Left renal cortex interstitium (tissue), 4 donors: ENCODE measurements at regions not wholly inside any gene's neighbourhood (a gene's known extent, or its start where the extent isn't known, plus 50 kb on each side); places are given as distances from the start of the nearest gene placed in this dataset.
"Not testable (repeated sequence)": the region's sequence is repeated elsewhere in the genome, so short reads cannot be mapped to it uniquely, and the experiment has no call there.

ENCODE experiments used
- DNase-seq, 4 donors: peaks; one replicate each; pipeline ENCODE4 v3.0.0-alpha.2; 2013; ENCODE audit warnings: low read depth in 4 of 4, low spot score in 2 of 4, missing footprints in 1 of 4

DNA sequence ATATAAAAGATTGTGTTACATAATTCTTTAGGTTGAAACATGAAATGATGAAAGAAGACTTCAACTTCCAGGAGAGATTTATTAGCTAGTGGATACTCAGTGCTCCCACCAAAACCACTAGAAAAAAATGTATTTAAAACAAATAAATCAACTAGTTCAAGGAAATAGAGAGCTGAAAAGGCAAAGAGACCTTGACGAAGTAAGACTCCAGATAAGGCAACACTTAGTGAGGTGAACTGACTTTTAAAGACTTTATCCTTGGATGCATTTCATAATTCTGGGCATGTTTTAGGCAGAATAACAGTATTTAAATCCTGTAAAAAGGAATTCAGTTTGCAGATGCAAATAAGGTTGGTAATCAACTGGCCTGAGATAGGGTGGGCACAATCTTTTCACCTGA lies 1150.7 kb downstream of the FSCB start:
- DNase-seq, result no peak

- no peak for DNase-seq
Observed at GRCh38 chr14:43341921-43342320, 1165.2 kb downstream of the FSCB start.

GRCh38 chr14:43338713-43339112 lies 1168.4 kb downstream of the FSCB start:
- DNase-seq, result no peak

GRCh38 chr14:43336351-43336750 lies 1170.7 kb downstream of the FSCB start:
- DNase-seq, result no peak

DNA sequence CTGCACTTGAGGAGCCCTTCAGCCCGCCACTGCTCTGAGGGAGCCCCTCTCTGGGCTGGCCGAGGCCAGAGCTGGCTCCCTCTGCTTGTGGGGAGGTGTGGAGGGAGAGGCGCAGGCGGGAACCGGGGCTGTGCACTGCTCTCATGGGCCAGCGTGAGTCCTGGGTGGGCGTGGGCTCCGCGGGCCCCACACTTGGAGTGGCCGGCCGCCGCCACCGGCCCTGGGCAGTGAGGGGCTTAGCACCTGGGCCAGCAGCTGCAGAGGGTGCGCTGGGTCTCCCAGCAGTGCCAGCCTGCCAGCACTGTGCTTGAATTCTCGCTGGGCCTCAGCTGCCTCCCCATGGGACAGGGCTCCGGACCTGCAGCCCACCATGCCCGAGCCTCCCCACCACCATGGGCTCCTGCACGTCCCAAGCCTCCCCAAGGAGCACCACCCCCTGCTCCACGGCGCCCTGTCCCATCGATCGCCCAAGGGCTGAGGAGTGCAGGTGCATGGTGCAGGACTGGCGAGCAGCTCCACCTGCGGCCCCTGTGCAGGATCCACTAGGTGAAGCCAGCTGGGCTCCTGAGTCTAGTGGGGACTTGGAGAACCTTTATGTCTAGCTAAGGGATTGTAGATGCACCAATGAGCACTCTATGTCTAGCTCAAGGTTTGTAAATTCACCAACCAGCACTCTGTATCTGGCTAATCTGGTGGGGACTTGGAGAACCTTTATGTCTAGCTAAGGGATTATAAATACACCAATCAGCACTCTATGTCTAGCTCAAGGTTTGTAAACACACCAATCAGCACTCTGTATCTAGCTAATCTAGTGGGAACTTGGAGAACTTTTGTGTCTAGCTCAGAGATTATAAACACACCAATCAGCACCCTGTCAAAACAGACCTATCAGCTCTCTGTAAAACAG lies 1180.3 kb downstream of the FSCB start:
- not testable (repeated sequence) for DNase-seq

GRCh38 chr14:43316427-43316826 lies 1190.7 kb downstream of the FSCB start:
- DNase-seq, result no peak

GRCh38 chr14:43313719-43314118 lies 1193.4 kb downstream of the FSCB start:
- no peak for DNase-seq

DNA sequence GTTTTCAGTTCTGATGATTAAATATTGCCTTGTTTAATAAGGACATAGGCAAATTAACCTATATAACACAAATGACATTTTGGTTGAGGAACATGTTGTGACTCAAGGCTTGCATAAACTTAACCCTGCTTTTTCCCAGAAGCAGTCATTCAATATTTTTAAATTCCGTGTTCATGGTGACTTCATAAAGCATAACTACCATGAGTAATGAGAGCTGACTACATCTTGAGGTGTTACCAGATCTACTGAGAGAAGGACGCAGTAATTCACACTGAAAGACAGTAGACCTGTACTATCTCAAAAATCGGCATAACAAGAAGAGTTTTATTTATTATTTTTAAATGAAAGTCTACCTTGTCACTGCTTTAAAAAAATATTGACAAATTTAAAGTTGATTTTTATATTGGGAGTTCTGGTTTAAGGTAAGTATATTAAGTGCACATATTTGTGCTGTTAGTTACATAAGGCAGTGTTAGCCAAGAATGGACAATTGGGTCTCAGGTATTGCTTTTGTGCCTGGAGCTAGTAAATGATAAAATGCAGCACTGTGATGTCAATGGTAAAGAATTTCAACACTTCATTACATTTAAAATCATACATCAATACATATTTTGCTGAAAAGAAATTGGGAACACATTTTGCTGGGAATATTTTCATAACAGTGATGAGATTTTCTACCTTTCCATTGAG lies 1198.5 kb downstream of the FSCB start:
- no peak for DNase-seq

DNA sequence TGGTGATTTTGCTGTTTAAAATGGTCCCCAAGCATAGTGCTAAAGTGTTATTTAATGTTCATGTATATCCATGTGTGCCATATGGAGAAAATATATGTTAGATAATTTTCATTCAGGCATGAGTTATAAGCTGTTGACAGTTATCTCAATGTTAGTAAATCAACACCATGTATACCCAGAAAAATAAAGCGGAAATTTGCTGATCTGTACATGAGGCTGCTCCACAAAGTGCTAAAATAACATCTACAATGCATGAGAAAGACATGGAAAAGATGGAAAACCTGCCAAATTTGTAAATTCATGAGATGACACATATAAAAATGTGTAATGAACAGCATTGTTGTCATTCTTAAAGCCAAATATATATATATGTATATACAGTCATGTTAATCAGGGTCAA lies 1199.2 kb downstream of the FSCB start:
- no peak for DNase-seq

DNA sequence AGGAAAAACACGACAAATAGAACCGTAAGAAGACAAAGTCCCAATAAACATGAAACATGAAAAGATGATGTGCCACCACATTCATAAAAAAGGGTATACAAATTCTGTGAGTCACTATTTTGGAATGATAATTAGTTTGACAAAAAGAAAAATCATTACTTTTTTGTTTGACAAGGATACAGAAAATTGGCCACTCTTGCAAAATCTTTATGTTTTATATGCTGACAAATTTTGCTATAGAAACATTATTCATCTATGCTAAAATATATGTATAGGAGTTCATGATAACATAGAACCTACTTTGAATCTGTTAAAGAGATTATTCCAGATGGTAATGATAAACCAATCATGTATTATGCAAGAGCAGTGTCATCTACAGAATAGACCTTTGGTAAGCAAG lies 1201.0 kb downstream of the FSCB start:
- DNase-seq, result no peak

GRCh38 chr14:43297794-43298193 lies 1209.3 kb downstream of the FSCB start:
- no peak for DNase-seq

- DNase-seq, result not testable (repeated sequence)
Observed at GRCh38 chr14:43296061-43296460, 1211.0 kb downstream of the FSCB start.

GRCh38 chr14:43285575-43285974 lies 1221.5 kb downstream of the FSCB start:
- DNase-seq, result no peak

GRCh38 chr14:43260056-43260455 lies 1247.0 kb downstream of the FSCB start:
- no peak for DNase-seq

GRCh38 chr14:43258396-43258795 lies 1248.7 kb downstream of the FSCB start:
- no peak for DNase-seq

DNA sequence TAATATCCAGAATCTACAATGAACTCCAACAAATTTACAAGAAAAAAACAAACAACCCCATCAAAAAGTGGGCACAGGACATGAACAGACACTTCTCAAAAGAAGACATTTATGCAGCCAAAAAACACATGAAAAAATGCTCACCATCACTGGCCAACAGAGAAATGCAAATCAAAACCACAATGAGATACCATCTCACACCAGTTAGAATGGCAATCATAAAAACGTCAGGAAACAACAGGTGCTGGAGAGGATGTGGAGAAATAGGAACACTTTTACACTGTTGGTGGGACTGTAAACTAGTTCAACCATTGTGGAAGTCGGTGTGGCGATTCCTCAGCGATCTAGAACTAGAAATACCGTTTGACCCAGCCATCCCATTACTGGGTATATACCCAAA lies 1250.1 kb downstream of the FSCB start:
- not testable (repeated sequence) for DNase-seq

DNA sequence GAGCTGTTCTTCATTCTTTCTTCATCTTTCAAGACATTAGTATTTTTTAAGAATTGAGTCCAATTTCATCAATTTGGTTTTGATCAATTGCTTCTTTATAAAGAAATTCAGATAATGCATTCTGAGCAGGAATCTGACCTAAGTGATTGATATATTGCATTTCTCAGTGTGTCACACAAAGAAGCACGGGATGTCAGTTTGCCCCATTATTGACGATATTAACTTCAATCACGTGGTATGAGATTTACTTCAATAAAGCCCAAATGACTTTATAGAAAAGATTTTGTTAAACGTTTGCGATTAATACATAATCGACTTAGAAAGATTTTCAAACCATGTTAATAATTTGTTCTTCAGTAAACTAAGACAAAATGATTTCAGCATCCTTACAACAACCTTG lies 1254.2 kb downstream of the FSCB start:
- no peak for DNase-seq

DNA sequence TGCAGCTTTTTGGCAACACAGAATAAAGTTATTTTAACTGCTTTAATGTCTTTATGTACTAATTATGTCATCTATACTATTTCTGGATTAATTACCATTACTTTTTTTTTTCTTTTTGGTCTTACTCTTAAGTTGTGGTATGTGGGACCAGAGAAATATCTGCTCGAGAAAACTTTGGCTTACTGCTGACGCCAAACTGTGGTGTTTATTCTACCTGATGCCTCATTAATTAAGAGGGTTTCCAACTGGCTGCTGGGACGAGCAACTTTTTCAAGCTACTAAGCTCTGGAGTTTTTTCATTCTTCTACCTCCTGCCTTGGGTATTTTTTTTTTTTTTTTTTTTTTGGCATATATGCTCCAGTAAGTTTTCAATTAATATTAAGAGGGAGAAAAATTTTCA lies 1257.5 kb downstream of the FSCB start:
- DNase-seq, result peak in 2 of 4 donors; percentile 4 to 12

- DNase-seq, result no peak
Observed at GRCh38 chr14:43249116-43249515, 1258.0 kb downstream of the FSCB start.

- DNase-seq, result no peak
Observed at GRCh38 chr14:43247877-43248276, 1259.2 kb downstream of the FSCB start.

DNA sequence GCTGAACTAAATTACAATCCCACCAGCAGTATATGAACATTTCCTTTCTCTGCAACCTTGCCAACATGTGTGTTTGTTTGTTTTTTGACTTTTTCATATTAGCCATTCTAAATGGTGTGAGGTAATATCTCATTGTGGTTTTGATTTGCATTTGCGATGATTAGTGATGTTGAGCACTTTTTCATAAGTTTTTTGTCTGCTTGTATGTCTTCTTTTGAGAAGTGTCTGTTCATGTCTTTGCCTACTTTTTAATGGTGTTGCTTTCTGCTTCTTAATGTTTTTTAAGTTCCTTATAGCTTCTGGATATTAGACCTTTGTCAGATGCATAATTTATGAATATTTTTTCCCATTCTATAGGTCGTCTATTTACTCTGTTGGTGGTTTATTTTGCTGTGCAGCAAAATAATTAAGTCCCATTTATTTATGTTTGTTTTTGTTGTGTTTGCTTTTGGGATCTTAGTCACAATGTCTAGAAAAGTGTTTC lies 1262.9 kb downstream of the FSCB start:
- no peak for DNase-seq

DNA sequence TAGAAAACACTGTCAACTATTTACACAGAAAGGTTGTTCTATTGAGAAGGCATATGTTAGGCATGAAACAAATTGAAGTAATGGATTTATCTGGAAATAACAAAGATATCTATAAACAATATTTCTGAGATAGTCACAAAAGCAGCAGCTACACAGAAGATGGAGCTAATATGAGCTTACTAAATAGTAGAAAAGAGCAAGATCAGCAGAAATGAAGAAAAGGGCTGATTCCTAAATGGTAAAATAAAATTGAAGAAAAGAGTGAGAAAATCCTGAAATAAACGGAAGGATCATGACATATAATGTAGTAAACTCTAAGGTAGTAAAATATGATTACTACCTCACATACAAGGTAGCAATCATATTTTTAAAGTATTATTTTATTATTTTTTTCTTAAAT lies 1263.9 kb downstream of the FSCB start:
- DNase-seq, result no peak
